Activated CD4-positive, alpha-beta T cell treated with anti-CD3 and anti-CD28 coated beads, Interleukin-2, amount 10 ng/mL, durations not matched to agents 24 days and 14 days (primary cell): ENCODE measurements at regions not wholly inside any gene's neighbourhood (a gene's known extent, or its start where the extent isn't known, plus 50 kb on each side); places are given as distances from the start of the nearest gene placed in this dataset.
A peak's percentile ranks its signal among the peaks of the same experiment; 100 is the strongest.

Experiments
- DNase-seq: peaks from one replicate; pipeline ENCODE4 v3.0.0; 2022
- H3K27ac Mint-ChIP-seq: one replicate; pipeline ENCODE4 v1.8.0; 2022; ENCODE audit warnings: mild to moderate bottlenecking, mixed read lengths
- H3K27me3 Mint-ChIP-seq: one replicate; pipeline ENCODE4 v1.8.0; 2022; ENCODE audit warnings: mixed read lengths
- H3K36me3 Mint-ChIP-seq: one replicate; pipeline ENCODE4 v1.8.0; 2022; ENCODE audit warnings: low read depth, mild to moderate bottlenecking, mixed read lengths
- H3K4me1 Mint-ChIP-seq: one replicate; pipeline ENCODE4 v1.8.0; 2021; ENCODE audit warnings: mixed read lengths
- H3K4me3 Mint-ChIP-seq: one replicate; pipeline ENCODE4 v1.8.0; 2022; ENCODE audit warnings: mild to moderate bottlenecking, moderate library complexity, mixed read lengths
- H3K9me3 Mint-ChIP-seq: one replicate; pipeline ENCODE4 v1.8.0; 2021; ENCODE audit warnings: mixed read lengths
- intact Hi-C: fragments of 100-400 bp; cut with micrococcal nuclease; formaldehyde crosslinking; loops from one replicate; pipeline ENCODE4 v1.15.1; 2023

- Mint-ChIP-seq H3K9me3 (no peaks in the 10 kb centered on the region), H3K4me1 (no peaks in the 10 kb centered on the region), H3K36me3 (no peaks in the 10 kb centered on the region), H3K27ac (no peak overlapping the region), H3K4me3 (no peak overlapping the region), H3K27me3 (peaks cover 4% of the 10 kb centered on the region)
- DNase-seq, result no peak
- intact Hi-C loops, result no loop called here
Measured at GRCh38 chr9:3773362-3774060, 247.7 kb upstream of the RFX3 start.

- Mint-ChIP-seq H3K4me1 (no peaks in the 10 kb centered on the region), H3K4me3 (no peak overlapping the region), H3K9me3 (peaks cover 4% of the 10 kb centered on the region), H3K27ac (no peak overlapping the region), H3K36me3 (no peaks in the 10 kb centered on the region), H3K27me3 (peaks cover 6% of the 10 kb centered on the region)
- no peak for DNase-seq
- intact Hi-C loops, result no loop called here
Measured at GRCh38 chr9:3769646-3770045, 243.8 kb upstream of the RFX3 start.

GRCh38 chr9:3768712-3769457, 243.1 kb upstream of the RFX3 start:
- Mint-ChIP-seq H3K27ac (no peak overlapping the region), H3K9me3 (peaks cover 4% of the 10 kb centered on the region), H3K36me3 (no peaks in the 10 kb centered on the region), H3K27me3 (peaks cover 6% of the 10 kb centered on the region), H3K4me1 (no peaks in the 10 kb centered on the region), H3K4me3 (no peak overlapping the region)
- no peak for DNase-seq
- intact Hi-C loops, result no loop called here

- H3K4me3 Mint-ChIP-seq, result no peak overlapping the region
- peaks cover 6% of the 10 kb centered on the region for H3K27me3 Mint-ChIP-seq
- H3K9me3 Mint-ChIP-seq, result peaks cover 4% of the 10 kb centered on the region
- H3K36me3 Mint-ChIP-seq, result no peaks in the 10 kb centered on the region
- no peak for DNase-seq
- no peak overlapping the region for H3K27ac Mint-ChIP-seq
- intact Hi-C loops, result no loop called here
- no peaks in the 10 kb centered on the region for H3K4me1 Mint-ChIP-seq
Measured at GRCh38 chr9:3768286-3768685, 242.5 kb upstream of the RFX3 start.

GRCh38 chr9:3762076-3762475, 236.3 kb upstream of the RFX3 start:
- Mint-ChIP-seq H3K4me3 (no peak overlapping the region), H3K4me1 (peaks cover 14% of the 10 kb centered on the region), H3K27me3 (peaks cover 12% of the 10 kb centered on the region), H3K36me3 (no peaks in the 10 kb centered on the region), H3K9me3 (peaks cover 4% of the 10 kb centered on the region), H3K27ac (no peak overlapping the region)
- intact Hi-C loops, result no loop called here
- DNase-seq, result no peak

- Mint-ChIP-seq H3K4me1 (peaks cover 14% of the 10 kb centered on the region), H3K27me3 (peaks cover 7% of the 10 kb centered on the region), H3K36me3 (no peaks in the 10 kb centered on the region), H3K27ac (no peak overlapping the region), H3K4me3 (no peak overlapping the region), H3K9me3 (no peaks in the 10 kb centered on the region)
- DNase-seq, result no peak
- intact Hi-C loops, result no loop called here
Measured at GRCh38 chr9:3760031-3760430, 234.2 kb upstream of the RFX3 start.

- peak; percentile 63 for DNase-seq
- H3K27me3 Mint-ChIP-seq, result peaks cover 8% of the 10 kb centered on the region
- H3K9me3 Mint-ChIP-seq, result no peaks in the 10 kb centered on the region
- no peak overlapping the region for H3K27ac Mint-ChIP-seq
- intact Hi-C loops, result no loop called here
- H3K4me1 Mint-ChIP-seq, result peaks cover 14% of the 10 kb centered on the region
- H3K36me3 Mint-ChIP-seq, result no peaks in the 10 kb centered on the region
- H3K4me3 Mint-ChIP-seq, result peak overlapping the region; percentile 20
Measured at GRCh38 chr9:3758816-3759576, 233.2 kb upstream of the RFX3 start.

GRCh38 chr9:3756071-3756470, 230.3 kb upstream of the RFX3 start:
- Mint-ChIP-seq H3K27me3 (peaks cover 8% of the 10 kb centered on the region), H3K4me3 (no peak overlapping the region), H3K4me1 (peaks cover 15% of the 10 kb centered on the region), H3K9me3 (no peaks in the 10 kb centered on the region), H3K36me3 (no peaks in the 10 kb centered on the region), H3K27ac (no peak overlapping the region)
- no peak for DNase-seq
- intact Hi-C loops, result no loop called here

GRCh38 chr9:3751125-3751758, 225.4 kb upstream of the RFX3 start:
- DNase-seq, result no peak
- Mint-ChIP-seq H3K9me3 (peaks cover 9% of the 10 kb centered on the region), H3K4me3 (no peak overlapping the region), H3K36me3 (no peaks in the 10 kb centered on the region), H3K27ac (no peak overlapping the region), H3K4me1 (peaks cover 12% of the 10 kb centered on the region), H3K27me3 (peaks cover 3% of the 10 kb centered on the region)
- intact Hi-C loops, result no loop called here

- no peak overlapping the region for H3K27ac Mint-ChIP-seq
- H3K36me3 Mint-ChIP-seq, result no peaks in the 10 kb centered on the region
- peaks cover 15% of the 10 kb centered on the region for H3K4me1 Mint-ChIP-seq
- peaks cover 9% of the 10 kb centered on the region for H3K9me3 Mint-ChIP-seq
- peaks cover 3% of the 10 kb centered on the region for H3K27me3 Mint-ChIP-seq
- DNase-seq, result no peak
- intact Hi-C loops, result no loop called here
- H3K4me3 Mint-ChIP-seq, result no peak overlapping the region
Measured at GRCh38 chr9:3750321-3750720, 224.5 kb upstream of the RFX3 start.

GRCh38 chr9:3746296-3747275, 220.8 kb upstream of the RFX3 start:
- intact Hi-C loops, result loop anchor here (1.0 to 10.0 kb wide), 4 partner anchors 186 to 561 kb away; partner anchors contain the start of gene RFX3
- peaks cover 15% of the 10 kb centered on the region for H3K4me1 Mint-ChIP-seq
- peaks cover 9% of the 10 kb centered on the region for H3K9me3 Mint-ChIP-seq
- DNase-seq, result no peak
- no peak overlapping the region for H3K4me3 Mint-ChIP-seq
- no peaks in the 10 kb centered on the region for H3K27me3 Mint-ChIP-seq
- H3K27ac Mint-ChIP-seq, result peak overlapping the region; percentile 54
- H3K36me3 Mint-ChIP-seq, result no peaks in the 10 kb centered on the region

- H3K9me3 Mint-ChIP-seq, result peaks cover 5% of the 10 kb centered on the region
- intact Hi-C loops, result loop anchor here (10.0 kb wide), 1 partner anchor 359 kb away; no protein-coding TSS in a partner anchor
- no peak overlapping the region for H3K4me3 Mint-ChIP-seq
- H3K4me1 Mint-ChIP-seq, result peaks cover 15% of the 10 kb centered on the region
- DNase-seq, result no peak
- H3K27ac Mint-ChIP-seq, result no peak overlapping the region
- no peaks in the 10 kb centered on the region for H3K36me3 Mint-ChIP-seq
- H3K27me3 Mint-ChIP-seq, result no peaks in the 10 kb centered on the region
Measured at GRCh38 chr9:3743901-3744413, 218.2 kb upstream of the RFX3 start.
